Breast epithelium (tissue), 3 donors: ENCODE measurements at regions not wholly inside any gene's neighbourhood (a gene's known extent, or its start where the extent isn't known, plus 50 kb on each side); places are given as distances from the start of the nearest gene placed in this dataset.

ENCODE experiments used
- POLR2A ChIP-seq: fragments of 450-650 bp; IDR thresholded peaks from one replicate; pipeline ENCODE4 v1.6.1; 2016; ENCODE audit warnings: antibody characterized with exemption, mild to moderate bottlenecking, moderate library complexity
- TF ChIP-seq, protein P1 (sequence below), 3 donors: fragments of 450-650 bp; IDR thresholded peaks; one replicate each; pipeline ENCODE4 v1.5.1; 2016 to 2017; ENCODE audit warnings: antibody characterized with exemption in 3 of 3, mild to moderate bottlenecking in 3 of 3, moderate library complexity in 3 of 3

DNA sequence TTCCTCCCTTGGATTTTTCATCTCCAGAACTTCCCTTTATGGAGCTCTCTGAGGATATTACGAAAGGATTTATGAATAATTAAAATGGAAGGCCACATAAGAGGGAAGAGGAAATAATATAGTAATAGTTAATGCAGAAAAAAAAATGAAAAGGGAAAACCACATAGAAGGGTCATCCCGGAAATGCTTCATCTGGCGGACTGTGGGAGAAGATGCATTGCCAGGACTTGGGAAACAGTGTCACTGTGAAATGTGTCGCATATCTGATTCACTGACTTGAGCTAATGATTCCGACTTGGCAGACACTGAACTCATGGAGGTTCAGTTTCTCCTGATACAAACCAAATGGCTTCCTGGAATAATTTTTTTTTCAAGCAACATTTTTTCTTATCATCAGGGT, 129.9 kb upstream of the RMP24 start:
- TF ChIP-seq, protein P1, sequence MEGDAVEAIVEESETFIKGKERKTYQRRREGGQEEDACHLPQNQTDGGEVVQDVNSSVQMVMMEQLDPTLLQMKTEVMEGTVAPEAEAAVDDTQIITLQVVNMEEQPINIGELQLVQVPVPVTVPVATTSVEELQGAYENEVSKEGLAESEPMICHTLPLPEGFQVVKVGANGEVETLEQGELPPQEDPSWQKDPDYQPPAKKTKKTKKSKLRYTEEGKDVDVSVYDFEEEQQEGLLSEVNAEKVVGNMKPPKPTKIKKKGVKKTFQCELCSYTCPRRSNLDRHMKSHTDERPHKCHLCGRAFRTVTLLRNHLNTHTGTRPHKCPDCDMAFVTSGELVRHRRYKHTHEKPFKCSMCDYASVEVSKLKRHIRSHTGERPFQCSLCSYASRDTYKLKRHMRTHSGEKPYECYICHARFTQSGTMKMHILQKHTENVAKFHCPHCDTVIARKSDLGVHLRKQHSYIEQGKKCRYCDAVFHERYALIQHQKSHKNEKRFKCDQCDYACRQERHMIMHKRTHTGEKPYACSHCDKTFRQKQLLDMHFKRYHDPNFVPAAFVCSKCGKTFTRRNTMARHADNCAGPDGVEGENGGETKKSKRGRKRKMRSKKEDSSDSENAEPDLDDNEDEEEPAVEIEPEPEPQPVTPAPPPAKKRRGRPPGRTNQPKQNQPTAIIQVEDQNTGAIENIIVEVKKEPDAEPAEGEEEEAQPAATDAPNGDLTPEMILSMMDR (IDR thresholded peaks at IDR 0.05) = no peak
- TF ChIP-seq POLR2A = no peak
